NCI-H345 (cell line): ENCODE measurements at regions not wholly inside any gene's neighbourhood (a gene's known extent, or its start where the extent isn't known, plus 50 kb on each side); places are given as distances from the start of the nearest gene placed in this dataset.
"Not testable (repeated sequence)": the region's sequence is repeated elsewhere in the genome, so short reads cannot be mapped to it uniquely, and the experiment has no call there.

Experiments
- DNase-seq: peaks from one replicate; lab custom pipeline; 2025; lab: John Stamatoyannopoulos, UW

GRCh38 chrX:95218976-95219375 is 1465.7 kb upstream of the DIAPH2 start:
- DNase-seq = peak; percentile 28

DNA sequence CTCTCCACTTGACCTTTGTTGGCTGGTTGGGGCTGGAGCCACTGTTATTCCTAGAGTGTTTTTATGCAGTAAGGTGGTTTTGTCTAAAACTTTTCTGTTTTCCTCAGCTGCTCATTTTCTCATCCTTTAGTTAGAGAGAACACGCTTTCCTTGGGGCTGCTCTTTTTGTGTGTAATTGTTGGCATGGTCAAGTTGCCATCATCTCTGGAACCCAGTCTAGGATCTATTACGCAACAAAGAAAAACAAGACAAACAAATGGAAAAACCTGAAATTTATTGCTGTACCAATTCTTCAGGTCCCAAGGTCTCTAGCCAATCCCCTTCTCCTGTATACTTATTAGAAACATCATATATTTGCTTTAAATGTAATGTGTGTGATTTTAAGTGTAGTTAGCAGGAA is 1436.3 kb upstream of the DIAPH2 start:
- no peak for DNase-seq

DNA sequence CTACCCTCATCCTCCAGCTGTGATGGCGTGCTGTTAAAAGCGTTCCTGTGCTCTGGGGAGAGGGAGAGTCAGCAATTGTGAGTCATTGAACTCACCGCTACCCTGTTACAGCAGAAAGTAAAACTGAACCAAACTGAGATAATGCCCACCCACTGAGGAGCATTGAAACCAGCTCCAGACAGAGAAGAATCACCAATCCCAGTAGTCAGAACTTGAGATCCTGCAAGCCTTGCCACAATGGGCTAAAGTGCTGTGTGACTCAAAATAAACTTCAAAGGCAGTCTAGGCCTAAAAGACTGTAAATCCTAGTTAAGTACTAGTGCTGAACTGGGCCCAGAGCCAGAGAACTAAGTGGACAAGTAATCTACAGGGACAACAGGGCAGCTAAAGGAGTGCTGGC is 1394.2 kb upstream of the DIAPH2 start:
- DNase-seq = no peak

DNA sequence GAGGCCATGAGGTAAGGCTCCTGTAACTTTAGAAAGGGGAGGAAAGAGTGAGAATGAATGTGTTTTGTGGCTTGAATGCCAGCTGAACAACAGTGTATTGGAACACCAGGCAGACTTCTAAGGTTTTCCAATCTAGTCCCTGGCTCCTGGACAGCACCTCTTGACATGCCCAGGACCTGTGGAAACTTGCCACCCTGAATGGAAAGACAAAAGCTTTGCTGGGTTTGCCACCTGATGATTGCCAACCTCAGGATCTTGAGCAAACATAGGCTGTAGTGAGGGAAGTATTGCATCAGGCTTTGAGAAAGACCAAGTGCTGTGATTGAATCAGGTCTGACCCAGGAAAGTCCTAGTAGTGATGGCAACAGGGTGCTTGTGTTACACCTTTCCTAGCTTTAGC is 1393.1 kb upstream of the DIAPH2 start:
- no peak for DNase-seq

GRCh38 chrX:95318882-95319281 is 1365.8 kb upstream of the DIAPH2 start:
- DNase-seq = no peak

- DNase-seq = no peak
These were observed 1359.5 kb upstream of the DIAPH2 start for GRCh38 chrX:95325185-95325584.

DNA sequence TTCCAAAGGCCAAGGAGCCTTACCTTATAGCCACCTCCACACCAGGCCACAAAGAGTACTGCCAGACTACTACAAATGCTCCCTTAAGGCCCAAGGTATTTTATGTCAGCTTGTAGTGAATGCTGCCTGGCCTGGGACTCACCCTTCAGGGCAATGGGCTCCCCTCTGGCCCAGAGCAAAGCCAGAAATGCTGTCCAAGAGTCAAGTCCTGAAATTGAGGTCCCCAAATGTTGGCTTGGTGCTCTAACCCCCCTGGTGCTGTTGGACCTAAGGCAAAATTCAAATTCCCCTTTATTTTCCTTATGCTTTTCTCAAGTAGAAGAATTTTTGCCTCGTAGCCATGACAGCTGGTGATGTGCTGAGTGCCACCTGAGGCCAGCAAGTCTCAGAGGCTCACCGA is 1354.3 kb upstream of the DIAPH2 start:
- no peak for DNase-seq

- DNase-seq = no peak
These were observed 1352.1 kb upstream of the DIAPH2 start for GRCh38 chrX:95332530-95332929.

GRCh38 chrX:95346856-95347255 is 1337.8 kb upstream of the DIAPH2 start:
- DNase-seq = no peak

DNA sequence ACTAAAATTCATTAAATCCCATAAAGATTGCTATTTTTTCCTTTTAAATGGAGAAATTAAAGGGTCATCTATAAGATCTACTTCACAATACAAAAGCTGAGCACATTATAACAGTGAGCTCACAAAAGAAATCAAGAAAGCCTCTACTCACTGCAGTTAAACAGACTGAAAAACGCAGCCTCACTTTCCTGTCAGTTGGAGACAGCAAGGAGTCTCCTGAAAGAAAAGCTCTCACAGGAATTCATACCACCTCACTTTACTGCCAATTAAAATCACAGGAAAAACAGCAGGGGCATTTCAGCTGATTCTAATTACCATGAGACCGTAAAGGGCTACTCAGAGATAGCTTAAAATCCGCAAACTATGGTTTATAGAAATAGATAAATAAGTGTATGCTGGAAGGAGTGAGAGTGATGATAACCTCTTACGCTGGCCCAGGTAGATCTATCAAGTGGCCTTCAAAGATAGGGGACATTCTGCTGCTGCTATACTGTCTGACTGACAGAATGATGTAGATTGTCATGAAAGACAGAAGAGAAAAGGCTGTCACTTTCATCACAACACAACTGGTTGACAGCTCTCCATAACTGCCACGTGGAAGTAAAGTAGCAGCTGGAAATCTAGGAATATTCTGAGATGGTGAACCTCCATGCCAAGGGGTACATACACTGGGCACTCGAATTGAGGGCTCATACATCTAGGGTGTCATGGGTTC is 1333.7 kb upstream of the DIAPH2 start:
- DNase-seq = no peak

GRCh38 chrX:95367286-95367685 is 1317.4 kb upstream of the DIAPH2 start:
- DNase-seq = no peak

GRCh38 chrX:95382799-95383198 is 1301.8 kb upstream of the DIAPH2 start:
- no peak for DNase-seq

DNA sequence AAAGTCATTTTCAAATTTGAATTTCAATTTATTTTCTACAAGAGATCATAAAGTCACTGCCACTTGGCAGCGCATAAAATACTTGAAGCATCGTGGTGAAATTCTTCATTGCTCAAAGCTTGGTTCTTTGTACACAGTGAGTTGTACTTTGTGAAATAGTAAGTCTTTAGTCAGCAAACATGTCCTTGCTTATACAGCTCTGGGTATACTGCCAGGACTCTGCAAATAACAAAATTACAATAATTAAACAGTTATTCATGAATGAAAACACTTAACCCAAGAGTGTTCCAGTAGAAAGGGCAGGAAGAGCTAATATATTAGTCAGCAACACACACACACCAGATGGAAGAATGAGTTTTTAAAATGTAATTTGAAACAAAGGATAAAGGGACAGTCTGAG is 1300.9 kb upstream of the DIAPH2 start:
- no peak for DNase-seq

GRCh38 chrX:95427389-95427788 is 1257.3 kb upstream of the DIAPH2 start:
- no peak for DNase-seq

GRCh38 chrX:95435198-95435597 is 1249.4 kb upstream of the DIAPH2 start:
- DNase-seq = no peak

DNA sequence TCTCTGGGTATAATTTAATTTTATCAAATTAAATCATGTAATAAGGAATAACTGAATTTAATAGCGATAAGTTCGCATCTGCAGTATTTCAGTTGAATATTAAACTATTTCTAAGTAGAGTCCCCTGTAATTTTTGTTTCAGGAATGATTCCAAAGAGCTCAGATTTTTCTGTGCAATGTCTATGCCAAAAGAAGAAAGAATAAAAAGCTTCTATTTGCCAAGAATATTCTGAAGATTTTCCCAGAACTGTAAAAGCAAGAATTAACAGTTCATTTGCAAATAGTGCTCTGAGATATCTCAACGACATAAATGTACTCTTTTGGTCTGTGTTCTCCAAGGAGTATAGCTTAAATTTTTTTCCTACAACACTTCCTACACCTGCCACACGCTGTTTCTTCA is 1242.8 kb upstream of the DIAPH2 start:
- DNase-seq = no peak

DNA sequence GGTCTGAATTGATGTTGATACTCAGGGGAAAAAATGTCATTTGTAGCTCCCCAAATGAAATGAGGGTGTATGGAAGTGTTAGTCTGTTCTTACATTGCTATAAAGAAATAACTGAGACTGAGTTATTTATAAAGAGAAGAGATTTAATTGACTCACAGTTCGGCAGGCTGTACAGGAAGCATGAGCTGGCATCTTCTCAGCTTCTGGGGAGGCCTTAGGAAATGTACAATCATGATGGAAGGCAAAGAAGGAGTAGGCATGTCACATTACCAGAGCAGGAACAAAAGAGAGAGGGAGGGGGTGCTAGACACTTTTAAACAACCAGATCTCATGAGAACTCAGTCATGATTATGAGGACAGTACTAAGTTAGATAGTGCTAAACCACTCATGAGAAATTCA is 1199.9 kb upstream of the DIAPH2 start:
- DNase-seq = no peak

DNA sequence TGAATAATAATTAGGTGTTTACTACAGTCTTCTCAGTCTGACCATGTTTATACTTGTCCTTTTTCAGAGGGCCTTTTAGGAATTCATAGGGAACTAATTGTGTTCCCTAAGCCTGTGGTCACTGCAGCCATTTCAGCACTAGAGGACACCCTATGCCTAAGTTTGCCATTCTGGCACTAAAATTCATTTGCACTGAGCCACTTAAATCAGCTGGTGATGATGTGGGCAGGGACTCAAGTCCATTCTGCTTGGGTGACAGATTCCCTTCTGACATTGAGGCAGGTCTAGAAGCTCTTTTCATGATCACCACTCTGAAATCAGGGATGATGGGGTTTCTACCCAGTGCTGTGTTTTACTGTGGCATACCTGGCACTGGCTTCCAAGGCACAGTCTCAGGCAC is 1178.9 kb upstream of the DIAPH2 start:
- no peak for DNase-seq

- DNase-seq = no peak
These were observed 1175.2 kb upstream of the DIAPH2 start for GRCh38 chrX:95509474-95509873.

- not testable (repeated sequence) for DNase-seq
These were observed 1160.6 kb upstream of the DIAPH2 start for GRCh38 chrX:95524018-95524417.

DNA sequence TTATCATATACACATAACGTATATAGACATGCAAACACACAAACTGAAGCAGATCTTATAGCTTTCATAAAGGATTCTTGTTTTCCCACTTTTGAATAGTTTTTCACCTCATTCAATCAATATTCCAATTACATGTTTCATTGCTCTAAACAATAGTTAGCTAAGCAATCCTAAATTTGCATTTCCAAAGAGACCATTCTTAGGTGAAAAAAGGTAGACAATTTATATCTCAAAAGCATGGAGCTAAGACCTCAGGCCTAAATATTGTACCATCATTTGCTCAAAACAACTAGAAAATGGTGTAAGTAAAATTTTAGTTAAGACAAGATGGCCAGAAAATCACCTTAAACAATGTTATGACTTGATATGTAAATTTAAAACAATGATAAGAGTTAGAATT is 1148.5 kb upstream of the DIAPH2 start:
- DNase-seq = no peak

DNA sequence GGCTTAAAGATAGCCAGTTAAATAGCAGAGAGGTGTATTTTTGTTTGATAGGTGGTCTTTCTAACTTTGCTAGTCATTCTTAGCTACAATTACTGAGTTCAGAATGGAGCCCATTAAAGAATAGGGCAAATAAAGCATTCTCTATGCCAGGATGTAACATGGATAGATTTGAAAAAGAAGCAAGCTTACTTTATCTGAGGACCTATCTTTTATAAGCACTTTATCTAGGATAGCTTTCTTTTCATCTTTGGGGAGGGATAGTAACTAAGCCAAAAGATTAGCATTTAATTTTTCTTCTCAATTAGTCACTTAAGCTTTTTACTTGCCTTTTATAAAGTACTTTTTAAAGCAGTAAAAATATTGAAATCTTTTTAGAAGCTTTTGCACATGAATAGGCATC is 1148.0 kb upstream of the DIAPH2 start:
- no peak for DNase-seq

DNA sequence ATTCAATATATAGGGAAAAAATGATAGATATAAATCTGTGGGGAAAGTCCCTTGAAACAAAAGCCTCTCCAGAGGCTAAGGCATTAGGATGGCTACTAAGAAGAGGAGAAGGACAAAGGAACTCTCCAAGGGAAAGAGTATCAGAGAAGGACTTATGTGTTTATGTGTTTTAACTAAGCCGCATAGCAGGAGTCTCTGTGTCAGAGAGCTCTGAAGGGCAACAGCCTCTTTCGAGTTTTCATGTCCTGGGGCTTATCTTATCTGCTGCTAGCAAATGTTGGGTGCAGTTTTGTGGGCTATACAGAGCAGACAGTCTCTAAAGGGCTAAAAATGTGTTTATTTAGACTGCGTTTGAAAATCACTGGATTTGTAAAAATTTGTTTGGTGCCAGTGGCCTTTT is 1145.6 kb upstream of the DIAPH2 start:
- no peak for DNase-seq

- DNase-seq = not testable (repeated sequence)
These were observed 1135.1 kb upstream of the DIAPH2 start for GRCh38 chrX:95549552-95549951.

- DNase-seq = no peak
These were observed 1099.3 kb upstream of the DIAPH2 start for GRCh38 chrX:95585321-95585720.
